RWPE1 (cell line): ENCODE measurements at regions not wholly inside any gene's neighbourhood (a gene's known extent, or its start where the extent isn't known, plus 50 kb on each side); places are given as distances from the start of the nearest gene placed in this dataset.

Experiments used
- CTCF ChIA-PET: fragments of 350-600 bp; sonication (Branson Sonifier 250); formaldehyde crosslinking; extraction: SDS; loops from one replicate; lab custom pipeline; 2021; lab: Yijun Ruan, JAX
- POLR2A ChIA-PET: fragments of 400-600 bp; formaldehyde crosslinking; extraction: SDS; loops from one replicate; lab custom pipeline; 2020; ENCODE audit warnings: antibody characterized with exemption; ENCODE audit not compliant: low non-redundant PET; lab: Yijun Ruan, JAX
- DNase-seq: peaks from one replicate; pipeline ENCODE4 v3.0.0; 2012; ENCODE audit warnings: low spot score
- H3K27ac ChIP-seq: fragments of 450-650 bp; 2 replicates; pipeline ENCODE4 v1.5.1; 2017
- TF ChIP-seq, protein P1 (sequence below): fragments of 450-650 bp; conservative IDR thresholded peaks from 2 replicates; pipeline ENCODE4 v1.5.1; 2017; ENCODE audit warnings: low read depth, mild to moderate bottlenecking

DNA sequence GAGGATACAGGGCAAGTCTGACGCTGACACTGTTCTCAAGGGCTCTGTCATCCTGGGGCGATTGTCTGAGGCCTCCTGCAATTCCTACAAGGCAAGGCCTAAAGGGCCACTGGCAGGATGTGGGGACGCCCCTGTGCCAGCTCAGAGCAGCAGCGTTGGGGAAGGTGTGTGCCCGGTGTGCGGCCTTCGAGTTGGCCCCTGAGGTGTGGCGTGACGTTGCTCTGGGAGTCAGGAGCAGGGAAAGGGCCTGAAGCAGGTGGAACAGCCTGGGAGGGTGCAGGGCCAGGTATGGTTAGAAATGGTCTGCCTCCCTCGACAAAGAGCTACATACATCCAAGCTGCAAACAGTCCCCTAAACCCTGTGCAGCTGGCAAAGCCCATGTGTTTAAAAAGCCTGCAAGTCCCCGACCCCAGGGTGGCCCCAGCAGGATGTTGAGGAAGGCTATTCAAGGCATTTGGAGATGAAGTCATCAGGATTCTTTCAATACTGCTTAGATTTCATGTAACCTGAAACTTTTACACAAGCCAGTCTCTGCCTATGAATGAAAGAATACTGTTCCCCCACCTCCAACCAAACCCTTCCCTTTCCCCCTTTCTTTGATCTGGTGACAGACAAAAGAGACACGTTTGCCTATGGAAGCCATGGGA, 142.5 kb upstream of the TNS3 start:
- POLR2A ChIA-PET, result no interaction called here
- TF ChIP-seq, protein P1, sequence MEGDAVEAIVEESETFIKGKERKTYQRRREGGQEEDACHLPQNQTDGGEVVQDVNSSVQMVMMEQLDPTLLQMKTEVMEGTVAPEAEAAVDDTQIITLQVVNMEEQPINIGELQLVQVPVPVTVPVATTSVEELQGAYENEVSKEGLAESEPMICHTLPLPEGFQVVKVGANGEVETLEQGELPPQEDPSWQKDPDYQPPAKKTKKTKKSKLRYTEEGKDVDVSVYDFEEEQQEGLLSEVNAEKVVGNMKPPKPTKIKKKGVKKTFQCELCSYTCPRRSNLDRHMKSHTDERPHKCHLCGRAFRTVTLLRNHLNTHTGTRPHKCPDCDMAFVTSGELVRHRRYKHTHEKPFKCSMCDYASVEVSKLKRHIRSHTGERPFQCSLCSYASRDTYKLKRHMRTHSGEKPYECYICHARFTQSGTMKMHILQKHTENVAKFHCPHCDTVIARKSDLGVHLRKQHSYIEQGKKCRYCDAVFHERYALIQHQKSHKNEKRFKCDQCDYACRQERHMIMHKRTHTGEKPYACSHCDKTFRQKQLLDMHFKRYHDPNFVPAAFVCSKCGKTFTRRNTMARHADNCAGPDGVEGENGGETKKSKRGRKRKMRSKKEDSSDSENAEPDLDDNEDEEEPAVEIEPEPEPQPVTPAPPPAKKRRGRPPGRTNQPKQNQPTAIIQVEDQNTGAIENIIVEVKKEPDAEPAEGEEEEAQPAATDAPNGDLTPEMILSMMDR, result no peak
- peak; percentile 13 for DNase-seq
- CTCF ChIA-PET, result interaction anchor here (0.5 kb wide), 1 partner anchor 190 kb away, joined by 4 read pairs; no protein-coding TSS in a partner anchor
- H3K27ac ChIP-seq, result no peak overlapping the region

DNA sequence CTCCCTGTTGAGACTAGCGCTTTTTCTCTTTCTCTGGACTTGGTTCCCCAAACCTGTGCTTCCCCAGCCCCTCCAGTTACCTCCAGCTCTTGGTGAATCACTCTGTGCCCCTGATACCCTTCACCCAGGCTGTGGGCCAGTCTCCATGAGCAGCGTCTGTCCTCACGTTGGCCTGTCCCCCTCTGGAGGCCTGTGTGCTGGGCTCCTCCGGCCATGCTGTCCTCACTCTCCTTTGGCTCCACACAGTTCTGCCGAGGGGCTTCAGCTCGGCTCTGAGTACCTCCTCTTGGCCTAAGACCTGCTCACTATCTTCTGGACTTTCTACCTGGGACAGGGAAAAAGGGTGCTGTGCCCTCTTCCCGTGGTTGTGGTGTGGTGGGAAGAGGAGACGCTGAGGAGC, 140.2 kb upstream of the TNS3 start:
- CTCF ChIA-PET, result no interaction called here
- H3K27ac ChIP-seq, result no peak overlapping the region
- POLR2A ChIA-PET, result no interaction called here
- no peak for DNase-seq
- TF ChIP-seq, protein P1, result no peak

DNA sequence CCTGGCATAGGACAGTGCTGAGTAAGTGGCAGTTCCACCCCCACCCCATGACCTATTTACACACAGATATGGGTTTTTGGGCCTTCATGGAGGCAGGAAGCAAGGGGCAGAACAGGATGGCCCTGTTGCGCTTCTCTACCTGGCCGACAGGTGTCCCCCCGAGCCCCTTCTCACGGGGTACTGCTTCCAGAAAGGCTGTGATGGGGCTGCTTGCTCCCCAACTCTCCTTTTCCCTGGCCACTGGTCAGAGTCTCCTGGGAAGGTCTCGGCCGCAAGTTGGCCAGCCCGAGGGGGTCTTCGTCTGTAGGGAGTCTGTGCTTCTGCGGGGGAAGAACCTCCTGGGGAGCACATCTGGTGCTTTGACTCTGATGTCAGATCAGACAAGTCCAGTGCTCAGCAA, 139.8 kb upstream of the TNS3 start:
- POLR2A ChIA-PET, result no interaction called here
- TF ChIP-seq, protein P1, result no peak
- no peak for DNase-seq
- CTCF ChIA-PET, result no interaction called here
- no peak overlapping the region for H3K27ac ChIP-seq

DNA sequence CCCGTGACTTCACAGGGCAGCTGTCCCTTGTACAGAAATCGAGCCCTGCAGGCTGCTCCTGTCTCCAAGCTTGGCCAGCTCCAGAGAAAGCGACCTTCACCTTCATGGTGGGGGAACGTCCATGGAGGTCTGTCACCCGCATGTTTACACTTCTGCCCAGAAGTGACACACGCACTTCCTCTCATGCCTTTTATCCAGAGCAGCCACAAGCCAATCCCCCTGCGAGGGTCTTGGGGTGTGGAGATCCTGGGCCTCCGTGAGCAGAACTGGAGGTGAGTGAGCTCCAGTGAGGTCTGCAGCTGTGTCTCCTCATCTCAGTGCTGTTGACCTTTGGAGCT, 139.0 kb upstream of the TNS3 start:
- TF ChIP-seq, protein P1, result no peak
- no peak for DNase-seq
- CTCF ChIA-PET, result no interaction called here
- no peak overlapping the region for H3K27ac ChIP-seq
- POLR2A ChIA-PET, result no interaction called here

DNA sequence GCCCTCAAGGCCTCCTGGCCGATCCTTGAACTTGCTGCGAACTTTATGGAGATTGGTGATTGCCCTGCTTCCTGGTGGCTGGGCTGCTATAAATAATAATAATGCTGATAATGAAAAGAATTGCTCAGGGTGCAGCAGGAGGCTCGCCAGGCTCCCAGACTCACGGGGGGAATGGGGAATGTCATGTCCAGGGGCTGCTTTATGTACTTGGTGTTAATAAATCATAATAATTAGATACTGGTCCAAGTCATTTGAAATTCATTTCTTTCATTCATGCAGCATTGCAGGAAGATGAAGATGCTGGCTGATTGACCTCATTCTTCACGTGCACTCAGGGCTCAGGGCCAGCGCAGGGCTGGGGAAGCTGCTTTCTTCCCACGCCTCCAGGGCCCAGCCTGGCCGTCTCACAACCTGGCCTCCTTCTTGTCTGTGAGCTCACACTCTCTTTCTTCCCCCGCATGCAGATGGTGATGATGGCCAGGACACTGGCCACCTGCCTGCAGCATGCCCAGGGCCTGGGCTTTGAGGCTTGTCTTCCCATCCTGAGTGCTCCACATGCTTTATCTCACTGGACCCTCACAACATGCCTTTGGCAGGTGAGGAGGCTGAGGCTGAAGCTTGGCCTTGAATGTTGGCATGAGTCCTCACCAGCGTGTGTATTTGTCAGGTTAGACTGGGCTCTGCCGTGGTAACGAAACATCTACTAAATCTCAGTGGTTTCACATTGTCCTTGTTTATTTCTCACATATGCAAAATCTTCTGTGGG, 138.4 kb upstream of the TNS3 start:
- CTCF ChIA-PET, result no interaction called here
- DNase-seq, result no peak
- TF ChIP-seq, protein P1, result no peak
- POLR2A ChIA-PET, result no interaction called here
- no peak overlapping the region for H3K27ac ChIP-seq

DNA sequence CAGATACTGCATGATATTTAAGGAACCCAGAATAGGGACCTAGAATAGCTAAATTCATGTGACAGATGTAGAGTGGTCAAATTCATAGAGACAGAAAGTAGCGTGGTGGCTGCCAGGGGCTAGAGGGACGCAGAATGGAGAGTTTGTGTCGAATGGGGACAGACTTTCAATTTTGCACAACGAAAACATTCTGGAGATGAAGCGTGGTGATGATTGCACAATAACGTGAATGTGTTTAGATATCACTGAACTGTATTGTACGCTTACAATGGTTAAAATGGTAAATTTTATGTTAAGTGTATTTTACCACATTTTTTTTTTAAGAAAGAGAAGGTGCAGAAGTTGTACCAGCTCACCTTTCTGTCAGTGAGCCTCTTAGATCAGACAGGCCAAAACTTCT, 137.8 kb upstream of the TNS3 start:
- no peak overlapping the region for H3K27ac ChIP-seq
- POLR2A ChIA-PET, result no interaction called here
- CTCF ChIA-PET, result interaction anchor here (0.5 kb wide), 1 partner anchor 48 kb away, joined by 4 read pairs; no protein-coding TSS in a partner anchor
- DNase-seq, result no peak
- TF ChIP-seq, protein P1, result no peak
